ENCODE measurements at regions not wholly inside any gene's neighbourhood (a gene's known extent, or its start where the extent isn't known, plus 50 kb on each side); places are given as distances from the start of the nearest gene placed in this dataset.

DNA sequence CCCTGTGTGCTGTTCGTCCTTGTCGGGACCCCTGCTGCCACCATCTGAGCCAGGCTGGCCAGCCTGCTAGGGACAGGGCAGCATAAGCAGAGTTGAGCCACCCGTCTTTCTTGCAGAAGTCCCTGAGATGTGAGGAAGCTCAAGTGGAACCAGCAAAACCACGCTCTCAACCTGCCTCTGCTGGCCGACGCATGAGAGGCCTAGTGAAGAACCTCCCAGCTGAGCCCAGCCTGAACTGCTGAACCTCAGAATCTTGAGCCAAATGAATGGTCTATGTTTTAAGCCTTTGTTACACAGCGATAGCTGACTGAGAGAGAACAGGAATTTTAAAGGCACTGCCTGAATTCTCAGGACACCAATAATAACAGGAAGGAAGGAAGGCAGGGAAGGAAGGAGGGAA is 98.9 kb upstream of the ADRA2C start:
- no peak for DNase-seq

DNA sequence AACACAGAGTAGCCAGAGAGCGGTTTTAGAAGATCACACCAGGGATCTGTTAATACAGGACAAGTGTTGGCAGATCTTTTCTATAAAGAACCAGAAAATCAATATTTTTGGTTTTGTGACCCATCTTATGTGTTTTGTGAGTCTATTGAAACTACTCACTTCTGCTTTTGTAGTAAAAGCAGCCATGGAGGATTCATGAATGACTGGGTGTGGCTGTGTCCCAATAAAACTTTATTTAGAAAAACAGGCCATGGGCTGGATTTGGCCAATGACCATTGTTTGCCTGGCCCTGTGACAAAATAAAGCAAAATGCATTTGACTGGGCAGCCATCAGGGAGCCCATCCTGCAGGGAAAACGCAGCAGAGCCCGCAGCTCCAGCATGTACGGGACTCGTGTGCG is 99.9 kb upstream of the ADRA2C start:
- no peak for DNase-seq

- DNase-seq, result no peak
These were observed 100.8 kb upstream of the ADRA2C start for GRCh38 chr4:3665360-3665891.

DNA sequence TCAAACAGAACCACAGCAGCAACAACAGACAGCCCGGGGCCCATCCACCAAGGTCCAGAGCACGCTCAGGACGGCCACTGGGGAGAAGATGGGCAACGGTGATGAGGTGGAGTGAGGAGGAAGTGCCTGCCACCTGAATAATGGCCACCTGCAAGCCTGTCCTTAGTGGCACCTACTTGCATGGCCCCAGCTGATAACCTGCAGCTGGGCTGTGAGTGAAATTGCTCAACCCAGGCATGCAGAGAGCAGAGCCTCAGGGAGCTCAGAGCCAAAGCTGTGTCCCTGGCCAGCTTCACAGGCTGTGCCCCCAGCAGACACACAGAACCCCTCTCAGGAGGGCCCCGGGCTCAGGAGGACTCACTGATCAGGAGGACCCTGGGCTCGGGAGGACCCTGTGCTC is 102.4 kb upstream of the ADRA2C start:
- DNase-seq, result no peak

GRCh38 chr4:3662516-3662915 is 103.7 kb upstream of the ADRA2C start:
- no peak for DNase-seq

- DNase-seq, result no peak
These were observed 104.2 kb upstream of the ADRA2C start for GRCh38 chr4:3661989-3662388.

- no peak for DNase-seq
These were observed 105.2 kb upstream of the ADRA2C start for GRCh38 chr4:3660928-3661515.

GRCh38 chr4:3660086-3660927 is 105.9 kb upstream of the ADRA2C start:
- no peak for DNase-seq

DNA sequence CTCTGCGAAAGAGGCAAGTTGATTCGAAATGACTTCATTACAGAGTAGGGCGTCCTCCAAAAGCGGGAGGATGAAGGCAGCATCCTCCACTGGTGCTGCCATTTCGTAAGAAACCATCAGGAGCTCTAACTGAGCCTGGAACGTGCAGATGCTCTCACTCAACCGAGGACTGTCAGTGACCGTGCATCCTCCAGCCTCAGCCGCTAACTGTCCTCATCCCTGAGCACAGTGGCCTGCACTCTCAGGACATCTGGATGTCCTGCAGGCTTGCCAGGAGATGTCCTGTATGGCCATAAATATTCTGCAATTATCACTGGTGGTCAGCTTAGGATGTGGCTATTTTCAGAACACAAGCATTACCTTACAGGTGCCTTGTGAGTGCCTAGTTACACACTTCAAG is 107.1 kb upstream of the ADRA2C start:
- DNase-seq, result no peak

GRCh38 chr4:3658530-3658913 is 107.7 kb upstream of the ADRA2C start:
- DNase-seq, result no peak

DNA sequence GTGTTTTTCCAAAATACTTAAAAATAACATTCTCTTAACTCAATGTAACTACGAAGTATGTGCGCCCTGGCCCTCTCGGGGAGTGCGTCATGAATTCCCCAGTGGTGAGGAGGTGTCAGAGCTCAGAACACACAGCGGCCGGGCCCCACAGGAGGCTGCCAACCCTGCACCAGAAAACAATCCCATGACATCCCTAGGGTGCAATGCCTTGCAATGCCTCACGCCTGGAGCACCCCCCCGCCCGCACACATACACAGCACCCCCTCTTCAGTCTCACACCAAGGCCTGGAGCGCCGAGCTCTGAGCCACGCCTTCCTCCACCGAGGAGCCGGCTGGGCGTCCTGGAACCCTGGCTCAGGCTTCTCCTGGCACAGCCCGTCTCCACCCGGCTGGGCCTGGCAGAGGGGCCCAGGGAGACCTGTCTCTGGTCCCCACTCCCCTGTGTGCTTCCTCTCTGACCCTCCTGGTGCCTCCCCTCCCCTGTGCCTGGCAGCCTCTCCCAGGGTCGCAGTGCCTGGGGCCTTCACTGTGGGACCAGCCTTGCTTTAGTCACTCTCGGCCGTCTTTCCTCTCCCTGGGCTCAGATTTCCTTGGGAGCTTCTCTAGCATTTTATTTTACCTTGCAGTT is 108.2 kb upstream of the ADRA2C start:
- no peak for DNase-seq

DNA sequence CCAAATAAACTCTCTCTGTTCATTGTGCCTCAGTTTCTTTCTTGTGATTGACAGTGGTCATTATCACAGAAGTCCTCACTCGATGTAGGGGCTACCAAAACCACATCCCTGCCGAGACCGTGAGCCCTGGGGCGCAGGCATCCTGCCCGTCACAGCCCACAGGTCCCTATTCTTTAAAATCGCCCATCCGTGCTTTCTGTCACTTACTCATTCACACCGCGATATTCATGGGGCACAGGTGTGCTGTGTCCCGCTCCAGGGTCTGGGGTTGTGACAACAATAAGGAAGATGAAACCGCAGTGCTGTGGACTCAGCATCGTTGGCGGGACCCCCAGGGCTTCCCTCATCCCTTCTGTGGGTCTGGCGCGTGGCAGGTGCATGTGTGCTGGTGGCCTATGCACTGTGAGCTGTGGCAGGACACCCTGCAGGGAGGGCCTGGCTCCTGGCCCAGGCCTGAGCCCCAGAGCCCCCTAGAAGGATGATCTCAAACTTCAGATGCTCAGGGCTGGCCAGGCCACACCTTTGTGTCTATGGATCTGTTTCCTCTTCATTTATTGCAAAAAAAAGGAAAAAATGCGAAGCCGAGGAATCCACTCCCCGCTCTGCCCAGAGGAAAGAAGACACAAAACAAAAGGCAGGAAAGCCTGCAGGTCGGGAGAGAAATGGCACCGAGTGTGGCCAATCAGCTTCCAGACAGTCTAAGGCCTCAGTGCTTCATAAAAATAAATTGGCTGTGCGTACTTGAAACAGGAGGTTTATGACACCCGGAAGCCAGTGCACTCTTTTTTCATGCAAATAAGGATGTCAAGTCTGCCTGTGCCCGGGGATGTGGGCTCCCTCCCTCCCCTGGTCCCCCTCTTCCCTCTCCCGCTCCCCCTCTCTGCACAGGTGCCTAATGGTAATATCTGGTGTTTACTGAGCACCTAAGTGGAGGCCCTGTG is 109.5 kb upstream of the ADRA2C start:
- no peak for DNase-seq

GRCh38 chr4:3655963-3656362 is 110.2 kb upstream of the ADRA2C start:
- DNase-seq, result no peak

DNA sequence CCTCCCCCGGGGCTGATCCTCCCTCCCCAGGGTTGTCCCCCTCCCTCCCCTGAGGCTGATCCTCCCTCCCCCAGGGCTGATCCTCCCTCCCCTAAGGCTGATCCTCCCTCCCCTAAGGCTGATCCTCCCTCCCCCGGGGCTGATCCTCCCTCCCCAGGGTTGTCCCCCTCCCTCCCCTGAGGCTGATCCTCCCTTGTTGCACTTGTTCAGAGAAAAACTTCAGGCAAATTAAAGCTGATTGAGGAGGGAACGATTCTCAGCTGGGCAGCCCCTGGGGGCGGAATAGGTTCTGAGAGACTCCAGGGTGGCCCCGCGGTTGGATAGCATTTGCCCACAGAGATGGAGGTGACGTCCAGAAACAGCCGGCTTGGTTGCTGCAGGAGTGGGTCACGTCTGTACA is 110.7 kb upstream of the ADRA2C start:
- DNase-seq, result no peak

- no peak for DNase-seq
These were observed 112.0 kb upstream of the ADRA2C start for GRCh38 chr4:3654036-3654807.

DNA sequence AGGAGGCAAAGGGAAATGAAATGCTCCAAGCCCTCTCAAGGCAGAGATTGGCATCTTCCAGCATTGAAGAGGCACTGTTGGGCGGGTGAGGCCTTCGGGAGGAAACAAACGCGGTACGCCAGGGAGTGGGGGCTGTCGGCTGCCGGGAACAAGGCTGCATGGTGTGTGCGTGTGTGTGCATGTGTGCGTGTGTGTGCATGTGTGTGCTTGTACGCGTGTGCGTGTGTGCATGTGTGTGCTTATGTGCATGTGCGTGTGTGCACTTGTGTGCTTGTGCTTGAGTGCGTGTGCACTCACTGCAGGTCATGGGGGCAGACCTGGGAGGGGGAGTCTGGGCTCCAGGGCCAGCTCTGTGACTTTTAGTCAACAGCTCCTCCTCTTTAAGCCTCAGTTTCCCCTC is 113.6 kb upstream of the ADRA2C start:
- DNase-seq, result no peak

DNA sequence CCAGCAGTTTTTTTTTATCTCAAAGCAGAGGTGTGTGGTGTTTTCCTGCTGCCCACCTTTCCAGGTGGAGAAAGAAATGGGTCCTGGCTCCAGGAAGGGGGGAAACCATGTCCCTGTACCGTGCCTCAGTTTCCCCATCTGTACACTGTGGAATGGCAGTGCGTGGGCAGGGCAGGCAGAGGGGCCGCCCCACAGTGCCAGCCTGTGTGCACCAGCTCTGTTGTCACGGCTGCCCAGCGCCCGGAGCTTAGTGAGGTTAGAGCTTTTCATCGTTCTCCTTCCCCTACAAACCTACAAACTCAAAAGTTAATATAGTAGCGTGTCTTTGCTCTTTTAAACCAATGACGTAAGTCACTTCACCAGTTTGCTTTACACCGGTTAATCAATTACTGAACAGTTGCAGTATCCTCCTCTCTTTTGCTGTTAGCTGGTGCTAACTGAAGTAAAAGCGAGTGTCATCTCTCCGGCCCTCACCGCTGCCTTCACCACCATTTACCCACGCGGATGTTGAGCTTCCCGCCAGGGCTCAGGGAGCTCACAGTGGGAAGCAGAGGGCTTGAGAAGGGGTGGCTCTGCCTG is 114.8 kb upstream of the ADRA2C start:
- no peak for DNase-seq

DNA sequence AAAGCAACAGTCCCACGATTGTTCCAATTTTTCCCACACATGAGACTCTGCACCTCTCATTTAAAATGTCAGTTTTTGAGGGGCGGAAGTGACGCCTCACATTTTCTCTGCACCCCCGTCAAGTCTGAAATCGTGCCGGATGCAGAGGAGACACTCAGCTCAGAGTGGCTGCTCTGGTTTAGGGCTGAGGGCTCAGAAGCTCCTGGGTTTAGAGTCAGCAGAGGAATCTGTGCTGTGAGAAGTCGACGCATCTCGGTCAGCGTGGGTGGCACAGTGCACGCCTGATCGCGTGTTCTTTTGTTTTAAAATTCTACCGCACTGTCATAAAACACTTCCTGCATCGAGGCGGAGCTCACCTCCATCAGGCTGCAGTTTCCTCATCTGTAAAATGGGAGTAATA is 116.7 kb upstream of the ADRA2C start:
- no peak for DNase-seq

DNA sequence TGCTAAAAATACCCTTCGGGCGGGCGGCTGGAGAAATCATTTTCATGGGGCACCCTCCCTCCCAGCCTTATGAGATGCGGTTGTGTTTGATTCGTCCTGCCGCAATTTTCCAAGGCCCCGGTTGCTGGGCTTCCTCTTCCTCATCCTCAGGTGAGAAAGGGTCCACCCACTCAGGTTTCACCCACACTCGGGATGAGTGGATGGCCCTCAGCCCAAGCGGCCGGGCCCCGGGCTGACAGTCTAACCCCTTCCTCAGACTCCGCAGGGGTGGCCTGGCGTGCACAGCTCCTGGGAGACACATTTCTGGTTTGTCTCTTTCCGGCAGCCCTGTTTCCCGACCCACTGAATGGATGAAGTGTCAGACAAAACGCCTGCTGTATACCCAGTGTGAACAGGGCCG is 116.5 kb upstream of the LRPAP1 start:
- DNase-seq, result no peak

GRCh38 chr4:3648195-3648594 is 116.0 kb upstream of the LRPAP1 start:
- DNase-seq, result no peak

DNA sequence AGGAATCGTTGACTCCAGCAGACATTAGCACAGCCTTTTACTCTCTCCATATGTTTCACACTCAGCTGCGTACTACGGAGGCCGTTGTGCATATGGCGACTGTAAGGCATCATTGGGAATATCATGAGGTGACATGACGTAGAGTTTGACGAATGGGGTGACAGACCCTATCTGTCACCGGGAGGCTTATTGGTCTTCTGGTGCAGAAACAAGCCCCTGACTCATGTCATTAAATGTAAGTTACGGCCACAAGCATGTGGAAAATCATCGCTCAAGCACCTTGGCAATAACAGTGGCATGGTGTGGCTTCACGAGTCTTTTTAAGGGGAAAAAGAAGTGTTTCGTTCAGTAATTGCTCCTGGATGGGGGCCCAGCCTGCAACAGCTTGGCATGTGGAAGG is 115.2 kb upstream of the LRPAP1 start:
- no peak for DNase-seq
